GM12891 (cell line): ENCODE measurements at regions not wholly inside any gene's neighbourhood (a gene's known extent, or its start where the extent isn't known, plus 50 kb on each side); places are given as distances from the start of the nearest gene placed in this dataset.

Experiments
- PAX5 ChIP-seq: IDR thresholded peaks from 2 replicates; pipeline ENCODE4 v1.6.1; 2011; ENCODE audit warnings: low read length, moderate library complexity, mild to moderate bottlenecking; ENCODE audit not compliant: insufficient read depth, severe bottlenecking
- POLR2A ChIP-seq: IDR thresholded peaks from 2 replicates; pipeline ENCODE4 v1.6.1; 2011; ENCODE audit warnings: low read depth, low read length, control low read depth
- POLR2AphosphoS5 ChIP-seq: IDR thresholded peaks from 2 replicates; pipeline ENCODE4 v1.6.1; 2011; ENCODE audit warnings: low read depth, low read length, control low read depth
- SPI1 ChIP-seq: IDR thresholded peaks from 2 replicates; pipeline ENCODE4 v1.6.1; 2011; ENCODE audit warnings: low read depth, low read length, control low read depth
- TAF1 ChIP-seq: IDR thresholded peaks from 2 replicates; pipeline ENCODE4 v1.6.1; 2011; ENCODE audit warnings: low read depth, low read length, control low read depth

- TF ChIP-seq SPI1 (no peak), POLR2AphosphoS5 (no peak), TAF1 (no peak), POLR2A (no peak), PAX5 (no peak)
These were observed 233.8 kb downstream of the GABRG2 start for GRCh38 chr5:162301356-162301755.
